A549 (cell line): ENCODE measurements at regions not wholly inside any gene's neighbourhood (a gene's known extent, or its start where the extent isn't known, plus 50 kb on each side); places are given as distances from the start of the nearest gene placed in this dataset.

Experiments used
- ATAC-seq, 2 experiments: fragments of 200-7000 bp in 1 of 2; fragments of >200 bp in 1 of 2; cut with Nextera tagmentation in 1 of 2; cut with Tn5 transposase in 1 of 2; 3 replicates each; pipeline versions ENCODE4 v1.8.0 to v1.9.1; 2018 to 2020; ENCODE audit warnings: mild to moderate bottlenecking in 1 of 2, moderate library complexity in 1 of 2
- CTCF ChIA-PET: fragments of 300-600 bp; sonication (Branson Sonifier 250); formaldehyde crosslinking; extraction: SDS; loops from one replicate; lab custom pipeline; 2021; ENCODE audit warnings: antibody characterized with exemption, inconsistent platforms; lab: Yijun Ruan, JAX
- POLR2A ChIA-PET: fragments of 350-600 bp; formaldehyde crosslinking; extraction: SDS; loops from one replicate; lab custom pipeline; 2021; ENCODE audit warnings: antibody characterized with exemption, inconsistent platforms; lab: Yijun Ruan, JAX
- DNase-seq, 2 experiments: peaks; one replicate each; pipeline versions ENCODE4 v3.0.0 to v3.0.0-alpha.2; 2011 to 2016; ENCODE audit warnings: low read depth in 1 of 2, low spot score in 1 of 2
- FAIRE-seq: peaks from 2 replicates; lab custom pipeline; 2011; peaks lifted over from hg19 to GRCh38; lab: Jason Lieb, UNC
- H3K27ac ChIP-seq, 2 experiments: fragments of >200 bp; sonication (Bioruptor Twin); formaldehyde crosslinking; 3 replicates each; pipeline ENCODE4 v1.5.1; 2016 to 2017
- H3K4me1 ChIP-seq: fragments of >200 bp; sonication (Bioruptor Twin); formaldehyde crosslinking; 3 replicates; pipeline ENCODE4 v1.6.1; 2016
- H3K4me2 ChIP-seq: fragments of >200 bp; sonication (Bioruptor Twin); formaldehyde crosslinking; 3 replicates; pipeline ENCODE4 v1.6.1; 2016
- H3K4me3 ChIP-seq: fragments of >200 bp; sonication (Bioruptor Twin); formaldehyde crosslinking; 3 replicates; pipeline ENCODE4 v1.5.1; 2016
- H3K9me3 ChIP-seq: fragments of >200 bp; sonication (Bioruptor Twin); formaldehyde crosslinking; 3 replicates; pipeline ENCODE4 v1.6.1; 2016
- BHLHE40 ChIP-seq: IDR thresholded peaks from 2 replicates; pipeline ENCODE4 v1.6.1; 2012; ENCODE audit warnings: low read depth, low read length, inconsistent platforms
- CBX8 ChIP-seq: fragments of 200-600 bp; sonication (generic); IDR thresholded peaks from 2 replicates; pipeline ENCODE4 v1.6.1; 2016
- EHMT2 ChIP-seq: fragments of 200-600 bp; sonication (generic); IDR thresholded peaks from 2 replicates; pipeline ENCODE4 v1.6.1; 2016; ENCODE audit warnings: antibody characterized with exemption, low read depth, mild to moderate bottlenecking, moderate library complexity
- FOSL2 ChIP-seq, 2 experiments: fragments of 450-650 bp in 1 of 2; fragments of >200 bp in 1 of 2; sonication (Bioruptor Twin) in 1 of 2; formaldehyde crosslinking; IDR thresholded peaks; 2 replicates each; pipeline versions ENCODE4 v1.5.0 to v1.6.1; 2016 to 2020; ENCODE audit warnings: mild to moderate bottlenecking in 1 of 2, moderate library complexity in 1 of 2
- HEYL ChIP-seq: fragments of 250-450 bp; sonication (Bioruptor Pico); IDR thresholded peaks from 2 replicates; pipeline ENCODE4 v1.8.0; 2021; ENCODE audit warnings: mild to moderate bottlenecking, moderate library complexity
- HOXA7 ChIP-seq: fragments of 250-450 bp; sonication (Bioruptor Pico); IDR thresholded peaks from 2 replicates; pipeline ENCODE4 v1.5.0; 2020; ENCODE audit warnings: mild to moderate bottlenecking, moderate library complexity
- HOXB13 ChIP-seq: fragments of 250-450 bp; sonication (Bioruptor Pico); IDR thresholded peaks from 2 replicates; pipeline ENCODE4 v1.5.0; 2020; ENCODE audit warnings: low read depth, mild to moderate bottlenecking, moderate library complexity
- MAFK ChIP-seq: fragments of 450-650 bp; IDR thresholded peaks from 2 replicates; pipeline ENCODE4 v1.6.1; 2014; ENCODE audit not compliant: partially characterized antibody
- MYC ChIP-seq: IDR thresholded peaks from 2 replicates; pipeline ENCODE4 v1.6.1; 2012; ENCODE audit warnings: mild to moderate bottlenecking, inconsistent platforms, low read length, improper control_type of control experiment, borderline replicate concordance
- NPAS2 ChIP-seq: fragments of 250-450 bp; sonication (Bioruptor Pico); IDR thresholded peaks from 2 replicates; pipeline ENCODE4 v1.8.0; 2022; ENCODE audit warnings: mild to moderate bottlenecking, moderate library complexity, borderline replicate concordance
- NR3C1 ChIP-seq: fragments of >200 bp; sonication (Bioruptor Twin); formaldehyde crosslinking; IDR thresholded peaks from 3 replicates; pipeline ENCODE4 v1.6.1; 2017
- PHF8 ChIP-seq: fragments of 200-600 bp; sonication (generic); IDR thresholded peaks from 2 replicates; pipeline ENCODE4 v1.6.1; 2016; ENCODE audit warnings: low read depth, mild to moderate bottlenecking, antibody characterized with exemption, moderate library complexity, borderline replicate concordance
- POLR2A ChIP-seq: IDR thresholded peaks from 2 replicates; pipeline ENCODE4 v1.6.1; 2012; ENCODE audit warnings: mild to moderate bottlenecking, low read length
- POLR2AphosphoS2 ChIP-seq: conservative IDR thresholded peaks from 2 replicates; pipeline ENCODE4 v1.6.1; 2012; ENCODE audit warnings: low read length, improper control_type of control experiment, inconsistent platforms
- RAD21 ChIP-seq, 2 experiments: fragments of >200 bp in 1 of 2; sonication (Bioruptor Twin) in 1 of 2; formaldehyde crosslinking in 1 of 2; IDR thresholded peaks in 1 of 2; conservative IDR thresholded peaks in 1 of 2; 2 replicates in 1 of 2; 3 replicates in 1 of 2; pipeline ENCODE4 v1.6.1; 2012 to 2018; ENCODE audit warnings: inconsistent platforms in 1 of 2
- RCOR1 ChIP-seq: fragments of 150-350 bp; IDR thresholded peaks from 2 replicates; pipeline ENCODE4 v1.6.1; 2014; ENCODE audit warnings: antibody characterized with exemption, low read length, low read depth
- RFX5 ChIP-seq: fragments of 450-650 bp; IDR thresholded peaks from 2 replicates; pipeline ENCODE4 v1.7.1; 2014; ENCODE audit warnings: antibody characterized with exemption, mild to moderate bottlenecking, moderate library complexity
- SREBF2 ChIP-seq: fragments of 450-650 bp; IDR thresholded peaks from 2 replicates; pipeline ENCODE4 v1.6.1; 2014; ENCODE audit warnings: mild to moderate bottlenecking, moderate library complexity
- ZNF302 ChIP-seq: fragments of 250-450 bp; sonication (Bioruptor Pico); IDR thresholded peaks from 2 replicates; pipeline ENCODE4 v1.9.0; 2021; ENCODE audit warnings: inconsistent platforms, mild to moderate bottlenecking, moderate library complexity
- WGBS: methylation state at CpG from one replicate; pipeline ENCODE4 v1.1.6; 2017; ENCODE audit errors: missing lambda C conversion rate; 5-methylcytosine and 5-hydroxymethylcytosine counted together
- TF ChIP-seq, protein P1 (sequence below): fragments of >200 bp; sonication (Bioruptor Twin); formaldehyde crosslinking; IDR thresholded peaks from 2 replicates; pipeline ENCODE4 v1.6.1; 2016
- TF ChIP-seq, protein P2 (sequence below): fragments of 150-350 bp; IDR thresholded peaks from 2 replicates; pipeline ENCODE4 v1.6.1; 2014; ENCODE audit warnings: low read depth, mild to moderate bottlenecking, low read length
- TF ChIP-seq, protein P3 (sequence below): IDR thresholded peaks from 2 replicates; pipeline ENCODE4 v1.6.1; 2012
- TF ChIP-seq, protein P4 (sequence below): fragments of 200-600 bp; sonication (generic); IDR thresholded peaks from 2 replicates; pipeline ENCODE4 v1.6.1; 2016; ENCODE audit warnings: antibody characterized with exemption, mild to moderate bottlenecking, moderate library complexity

DNA sequence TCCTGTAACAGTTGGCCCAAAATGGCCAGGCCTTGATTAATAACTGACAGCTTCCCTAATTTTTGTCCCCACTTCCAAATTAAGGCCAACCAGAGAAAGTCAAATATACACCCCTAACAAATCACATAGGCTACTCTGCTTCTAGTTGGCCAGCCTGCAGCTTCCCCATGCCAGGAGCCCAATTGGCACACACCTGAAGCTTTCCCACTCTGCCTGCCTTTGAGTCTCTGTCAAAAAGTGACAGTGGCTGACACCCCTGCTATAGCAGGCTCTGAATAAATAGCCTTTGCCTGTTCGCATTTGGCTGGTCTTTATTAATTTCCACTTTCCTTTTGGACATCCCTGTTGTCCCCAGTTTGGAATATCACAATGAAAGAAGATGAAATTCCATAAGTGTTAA is 256.6 kb upstream of the NCKAP5 start:
- WGBS = 48% methylated on average over 1 of the region's 1 CpG
- TF ChIP-seq MYC (no peak), MAFK (no peak), ZNF302 (CRISPR knock-in tag) (no peak), HOXB13 (CRISPR knock-in tag) (no peak), SREBF2 (no peak), FOSL2 (IDR thresholded peaks at IDR 0.05) (no peak), FOSL2 (CRISPR knock-in tag; IDR thresholded peaks at IDR 0.05) (no peak), CBX8 (no peak), POLR2AphosphoS2 (no peak), NPAS2 (no peak), PHF8 (no peak), EHMT2 (no peak), NR3C1 (no peak), POLR2A (no peak), BHLHE40 (no peak)
- TF ChIP-seq, protein P1, sequence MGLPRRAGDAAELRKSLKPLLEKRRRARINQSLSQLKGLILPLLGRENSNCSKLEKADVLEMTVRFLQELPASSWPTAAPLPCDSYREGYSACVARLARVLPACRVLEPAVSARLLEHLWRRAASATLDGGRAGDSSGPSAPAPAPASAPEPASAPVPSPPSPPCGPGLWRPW = no peak
- TF ChIP-seq, protein P2, sequence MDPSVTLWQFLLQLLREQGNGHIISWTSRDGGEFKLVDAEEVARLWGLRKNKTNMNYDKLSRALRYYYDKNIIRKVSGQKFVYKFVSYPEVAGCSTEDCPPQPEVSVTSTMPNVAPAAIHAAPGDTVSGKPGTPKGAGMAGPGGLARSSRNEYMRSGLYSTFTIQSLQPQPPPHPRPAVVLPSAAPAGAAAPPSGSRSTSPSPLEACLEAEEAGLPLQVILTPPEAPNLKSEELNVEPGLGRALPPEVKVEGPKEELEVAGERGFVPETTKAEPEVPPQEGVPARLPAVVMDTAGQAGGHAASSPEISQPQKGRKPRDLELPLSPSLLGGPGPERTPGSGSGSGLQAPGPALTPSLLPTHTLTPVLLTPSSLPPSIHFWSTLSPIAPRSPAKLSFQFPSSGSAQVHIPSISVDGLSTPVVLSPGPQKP = no peak
- CTCF ChIA-PET = interaction anchor here (1.0 kb wide), 1 partner anchor 20 kb away, joined by 5 read pairs; no protein-coding TSS in a partner anchor

DNA sequence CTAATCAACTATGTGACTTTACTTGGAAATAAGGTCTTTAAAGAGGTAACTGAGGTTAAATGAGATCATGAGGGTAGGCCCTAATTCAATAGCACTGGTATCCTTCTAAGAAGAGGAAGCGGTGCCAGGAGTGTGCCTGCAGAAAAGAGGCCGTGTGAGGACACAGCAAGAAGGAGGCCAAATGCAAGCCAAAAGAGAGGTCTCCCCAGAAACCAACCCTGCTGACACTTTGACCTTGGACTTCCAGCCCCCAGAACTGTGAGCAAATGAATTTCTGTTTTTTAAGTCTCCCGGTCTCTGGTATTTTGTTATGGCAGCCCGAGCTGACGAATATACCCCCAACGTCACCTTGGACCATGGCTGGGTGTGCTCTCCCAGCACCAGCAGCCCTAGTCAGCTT is 257.5 kb upstream of the NCKAP5 start:
- no peak for ATAC-seq
- CTCF ChIA-PET = no interaction called here
- Histone ChIP-seq H3K4me1 (peaks cover 9% of the 10 kb centered on the region; the same call in 2 of the 3 replicates), H3K4me2 (no peak overlapping the region), H3K9me3 (no peaks in the 10 kb centered on the region)
- POLR2A ChIA-PET = no interaction called here
- TF ChIP-seq MYC (no peak), HOXA7 (CRISPR knock-in tag) (no peak), RAD21 (conservative IDR thresholded peaks at IDR 0.05 in 1 of 2, IDR thresholded peaks at IDR 0.05 in 1 of 2) (no peak), HEYL (CRISPR knock-in tag) (no peak), RCOR1 (no peak), RFX5 (no peak)
- TF ChIP-seq, protein P3, sequence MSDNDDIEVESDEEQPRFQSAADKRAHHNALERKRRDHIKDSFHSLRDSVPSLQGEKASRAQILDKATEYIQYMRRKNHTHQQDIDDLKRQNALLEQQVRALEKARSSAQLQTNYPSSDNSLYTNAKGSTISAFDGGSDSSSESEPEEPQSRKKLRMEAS = no peak
- TF ChIP-seq, protein P4, sequence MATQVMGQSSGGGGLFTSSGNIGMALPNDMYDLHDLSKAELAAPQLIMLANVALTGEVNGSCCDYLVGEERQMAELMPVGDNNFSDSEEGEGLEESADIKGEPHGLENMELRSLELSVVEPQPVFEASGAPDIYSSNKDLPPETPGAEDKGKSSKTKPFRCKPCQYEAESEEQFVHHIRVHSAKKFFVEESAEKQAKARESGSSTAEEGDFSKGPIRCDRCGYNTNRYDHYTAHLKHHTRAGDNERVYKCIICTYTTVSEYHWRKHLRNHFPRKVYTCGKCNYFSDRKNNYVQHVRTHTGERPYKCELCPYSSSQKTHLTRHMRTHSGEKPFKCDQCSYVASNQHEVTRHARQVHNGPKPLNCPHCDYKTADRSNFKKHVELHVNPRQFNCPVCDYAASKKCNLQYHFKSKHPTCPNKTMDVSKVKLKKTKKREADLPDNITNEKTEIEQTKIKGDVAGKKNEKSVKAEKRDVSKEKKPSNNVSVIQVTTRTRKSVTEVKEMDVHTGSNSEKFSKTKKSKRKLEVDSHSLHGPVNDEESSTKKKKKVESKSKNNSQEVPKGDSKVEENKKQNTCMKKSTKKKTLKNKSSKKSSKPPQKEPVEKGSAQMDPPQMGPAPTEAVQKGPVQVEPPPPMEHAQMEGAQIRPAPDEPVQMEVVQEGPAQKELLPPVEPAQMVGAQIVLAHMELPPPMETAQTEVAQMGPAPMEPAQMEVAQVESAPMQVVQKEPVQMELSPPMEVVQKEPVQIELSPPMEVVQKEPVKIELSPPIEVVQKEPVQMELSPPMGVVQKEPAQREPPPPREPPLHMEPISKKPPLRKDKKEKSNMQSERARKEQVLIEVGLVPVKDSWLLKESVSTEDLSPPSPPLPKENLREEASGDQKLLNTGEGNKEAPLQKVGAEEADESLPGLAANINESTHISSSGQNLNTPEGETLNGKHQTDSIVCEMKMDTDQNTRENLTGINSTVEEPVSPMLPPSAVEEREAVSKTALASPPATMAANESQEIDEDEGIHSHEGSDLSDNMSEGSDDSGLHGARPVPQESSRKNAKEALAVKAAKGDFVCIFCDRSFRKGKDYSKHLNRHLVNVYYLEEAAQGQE = no peak
- TF ChIP-seq, all 56 proteins: peak for 0
- FAIRE-seq (no peak), DNase-seq (no peak)
- WGBS = 88% methylated on average over 6 of the region's 6 CpGs
- H3K27ac ChIP-seq = peak overlapping the region in 1 of 2 experiments; percentile 29; a peak in 1 of 6 replicates
- H3K4me3 ChIP-seq = no peak overlapping the region

More for the DNA sequence above, 256.6 kb upstream of the NCKAP5 start:
- no peak for FAIRE-seq
- DNase-seq = no peak
- Histone ChIP-seq H3K4me3 (no peak overlapping the region), H3K4me1 (peaks cover 11% of the 10 kb centered on the region; the same call in 2 of the 3 replicates), H3K4me2 (no peak overlapping the region), H3K27ac (peak overlapping the region in 1 of 2 experiments; percentile 42; a peak in 1 of 6 replicates), H3K9me3 (no peaks in the 10 kb centered on the region)
- no peak for ATAC-seq
- POLR2A ChIA-PET = no interaction called here
